GM19043 (cell line): ENCODE measurements at regions not wholly inside any gene's neighbourhood (a gene's known extent, or its start where the extent isn't known, plus 50 kb on each side); places are given as distances from the start of the nearest gene placed in this dataset.

ENCODE experiments used
- ATAC-seq: cut with Tn5 transposase; IDR thresholded peaks from one replicate; pipeline ENCODE4 v1.9.1; 2021; ENCODE audit warnings: low read depth; ENCODE audit not compliant: unreplicated experiment

GRCh38 chr2:196427986-196428634 lies 211.4 kb upstream of the CCDC150 start:
- no peak for ATAC-seq

- no peak for ATAC-seq
Measured at GRCh38 chr2:196431076-196431475, 208.4 kb upstream of the CCDC150 start.

- no peak for ATAC-seq
Measured at GRCh38 chr2:196431957-196432356, 207.6 kb upstream of the CCDC150 start.

GRCh38 chr2:196433116-196433515 lies 206.4 kb upstream of the CCDC150 start:
- no peak for ATAC-seq

GRCh38 chr2:196434217-196434616 lies 205.3 kb upstream of the CCDC150 start:
- no peak for ATAC-seq

GRCh38 chr2:196435189-196435588 lies 204.3 kb upstream of the CCDC150 start:
- ATAC-seq, result no peak

GRCh38 chr2:196437626-196438025 lies 201.9 kb upstream of the CCDC150 start:
- ATAC-seq, result no peak

GRCh38 chr2:196439760-196440159 lies 199.8 kb upstream of the CCDC150 start:
- ATAC-seq, result no peak

GRCh38 chr2:196440413-196440812 lies 199.1 kb upstream of the CCDC150 start:
- ATAC-seq, result no peak

- no peak for ATAC-seq
Measured at GRCh38 chr2:196441527-196441926, 198.0 kb upstream of the CCDC150 start.

- ATAC-seq, result no peak
Measured at GRCh38 chr2:196442211-196442610, 197.3 kb upstream of the CCDC150 start.

GRCh38 chr2:196444442-196444841 lies 195.1 kb upstream of the CCDC150 start:
- ATAC-seq, result no peak

GRCh38 chr2:196445991-196446390 lies 193.5 kb upstream of the CCDC150 start:
- ATAC-seq, result no peak

- ATAC-seq, result no peak
Measured at GRCh38 chr2:196448407-196449079, 191.0 kb upstream of the CCDC150 start.

- no peak for ATAC-seq
Measured at GRCh38 chr2:196449083-196449482, 190.4 kb upstream of the CCDC150 start.

GRCh38 chr2:196452758-196453157 lies 186.8 kb upstream of the CCDC150 start:
- no peak for ATAC-seq

- peak; percentile 59 for ATAC-seq
Measured at GRCh38 chr2:196453613-196454047, 185.9 kb upstream of the CCDC150 start.

- ATAC-seq, result no peak
Measured at GRCh38 chr2:196454492-196454891, 185.0 kb upstream of the CCDC150 start.

- ATAC-seq, result no peak
Measured at GRCh38 chr2:196459539-196459938, 180.0 kb upstream of the CCDC150 start.

GRCh38 chr2:196463706-196464105 lies 175.8 kb upstream of the CCDC150 start:
- ATAC-seq, result no peak

GRCh38 chr2:196464311-196464710 lies 175.2 kb upstream of the CCDC150 start:
- ATAC-seq, result no peak

- no peak for ATAC-seq
Measured at GRCh38 chr2:196466581-196466980, 172.9 kb upstream of the CCDC150 start.
